H9 (cell line): ENCODE measurements at regions not wholly inside any gene's neighbourhood (a gene's known extent, or its start where the extent isn't known, plus 50 kb on each side); places are given as distances from the start of the nearest gene placed in this dataset.

ENCODE experiments used
- DNase-seq: peaks from one replicate; pipeline ENCODE4 v3.0.0-alpha.2; 2017
- H2AFZ ChIP-seq: one replicate; pipeline ENCODE4 v1.6.1; 2013; ENCODE audit warnings: mild to moderate bottlenecking, low read length, control low read depth, moderate library complexity
- H2AK5ac ChIP-seq: 2 replicates; pipeline ENCODE4 v1.6.1; 2013; ENCODE audit warnings: low read length, control low read depth, mixed read lengths; ENCODE audit not compliant: insufficient read length
- H2BK120ac ChIP-seq: one replicate; pipeline ENCODE4 v1.6.1; 2013; ENCODE audit warnings: low read depth, mild to moderate bottlenecking, low read length, control low read depth, inconsistent platforms; ENCODE audit not compliant: poor library complexity, severe bottlenecking
- H2BK12ac ChIP-seq: 2 replicates; pipeline ENCODE4 v1.6.1; 2013; ENCODE audit warnings: low read length, control low read depth, mixed read lengths, low read depth; ENCODE audit not compliant: insufficient read length
- H2BK15ac ChIP-seq: 2 replicates; pipeline ENCODE4 v1.6.1; 2013; ENCODE audit warnings: low read depth, low read length, control low read depth
- H2BK20ac ChIP-seq: one replicate; pipeline ENCODE4 v1.6.1; 2013; ENCODE audit warnings: low read depth, mild to moderate bottlenecking, low read length, control low read depth, inconsistent platforms; ENCODE audit not compliant: poor library complexity, severe bottlenecking
- H2BK5ac ChIP-seq: 2 replicates; pipeline ENCODE4 v1.6.1; 2013; ENCODE audit warnings: low read length, control low read depth, mixed read lengths; ENCODE audit not compliant: insufficient read length
- H3K14ac ChIP-seq: 2 replicates; pipeline ENCODE4 v1.6.1; 2013; ENCODE audit warnings: low read length, control low read depth; ENCODE audit not compliant: insufficient read depth
- H3K18ac ChIP-seq: 2 replicates; pipeline ENCODE4 v1.6.1; 2013; ENCODE audit warnings: low read depth, mild to moderate bottlenecking, mixed read lengths, low read length, control low read depth; ENCODE audit not compliant: insufficient read length
- H3K23ac ChIP-seq: 2 replicates; pipeline ENCODE4 v1.6.1; 2013; ENCODE audit warnings: low read length, control low read depth, mixed read lengths, low read depth; ENCODE audit not compliant: insufficient read length
- H3K23me2 ChIP-seq: 2 replicates; pipeline ENCODE4 v1.6.1; 2013; ENCODE audit warnings: low read depth, mild to moderate bottlenecking, mixed read lengths, low read length, control low read depth; ENCODE audit not compliant: insufficient read length, poor library complexity, severe bottlenecking
- H3K27ac ChIP-seq: 2 replicates; pipeline ENCODE4 v1.5.1; 2013; ENCODE audit warnings: low read length, control low read depth, mixed read lengths, low read depth; ENCODE audit not compliant: insufficient read length
- H3K27me3 ChIP-seq: 2 replicates; pipeline ENCODE4 v1.6.1; 2013; ENCODE audit warnings: low read length, control low read depth, inconsistent platforms; ENCODE audit not compliant: insufficient read depth
- H3K4ac ChIP-seq: 2 replicates; pipeline ENCODE4 v1.6.1; 2013; ENCODE audit warnings: low read depth, mild to moderate bottlenecking, control low read depth, inconsistent platforms, low read length, moderate library complexity
- H3K4me1 ChIP-seq: 2 replicates; pipeline ENCODE4 v1.6.1; 2013; ENCODE audit warnings: low read length, control low read depth, inconsistent platforms; ENCODE audit not compliant: insufficient read depth
- H3K4me2 ChIP-seq: 2 replicates; pipeline ENCODE4 v1.6.1; 2013; ENCODE audit warnings: low read length, control low read depth, mixed read lengths; ENCODE audit not compliant: insufficient read length, insufficient read depth
- H3K56ac ChIP-seq: 2 replicates; pipeline ENCODE4 v1.6.1; 2013; ENCODE audit warnings: low read depth, mild to moderate bottlenecking, mixed read lengths, low read length, control low read depth; ENCODE audit not compliant: insufficient read length
- H3K79me1 ChIP-seq: 2 replicates; pipeline ENCODE4 v1.6.1; 2013; ENCODE audit warnings: low read depth, mild to moderate bottlenecking, moderate library complexity, low read length, control low read depth, inconsistent platforms; ENCODE audit not compliant: insufficient read depth, poor library complexity, severe bottlenecking
- H3K79me2 ChIP-seq: 2 replicates; pipeline ENCODE4 v1.6.1; 2013; ENCODE audit warnings: low read length, control low read depth, inconsistent platforms; ENCODE audit not compliant: insufficient read depth
- H3K9ac ChIP-seq: 2 replicates; pipeline ENCODE4 v1.6.1; 2013; ENCODE audit warnings: low read length, control low read depth, mixed read lengths; ENCODE audit not compliant: insufficient read length; ENCODE audit errors: extremely low read depth
- H3K9me3 ChIP-seq: one replicate; pipeline ENCODE4 v1.6.1; 2013; ENCODE audit warnings: low read depth, low read length, inconsistent platforms; ENCODE audit not compliant: control insufficient read depth
- H3T11ph ChIP-seq: one replicate; pipeline ENCODE4 v1.6.1; 2013; ENCODE audit warnings: mild to moderate bottlenecking, low read length, control low read depth, inconsistent platforms
- H4K20me1 ChIP-seq: one replicate; pipeline ENCODE4 v1.6.1; 2013; ENCODE audit not compliant: control insufficient read depth, insufficient read length, insufficient read depth
- H4K5ac ChIP-seq: 2 replicates; pipeline ENCODE4 v1.6.1; 2013; ENCODE audit warnings: low read depth, mild to moderate bottlenecking, mixed read lengths, low read length, control low read depth; ENCODE audit not compliant: insufficient read length
- H4K8ac ChIP-seq: replicated peaks from 2 replicates; pipeline ENCODE4 v1.6.1; 2013; ENCODE audit warnings: low read length, control low read depth, mixed read lengths, low read depth; ENCODE audit not compliant: insufficient read length
- H4K91ac ChIP-seq: 2 replicates; pipeline ENCODE4 v1.6.1; 2013; ENCODE audit warnings: low read depth, mild to moderate bottlenecking, moderate library complexity, mixed read lengths, low read length, control low read depth; ENCODE audit not compliant: insufficient read length
- H3K27ac Mint-ChIP-seq, 3 experiments: 2 replicates in 2 of 3; 3 replicates in 1 of 3; pipeline ENCODE4 v1.8.0; 2020 to 2021; ENCODE audit warnings: mixed read lengths in 3 of 3, mild to moderate bottlenecking in 1 of 3, moderate library complexity in 1 of 3
- H3K27me3 Mint-ChIP-seq: 2 replicates; pipeline ENCODE4 v1.8.0; 2021; ENCODE audit warnings: low read depth, mild to moderate bottlenecking, moderate library complexity, mixed read lengths
- H3K36me3 Mint-ChIP-seq, 3 experiments: 2 replicates in 2 of 3; 3 replicates in 1 of 3; pipeline ENCODE4 v1.8.0; 2020 to 2021; ENCODE audit warnings: low read depth in 3 of 3, mixed read lengths in 3 of 3; ENCODE audit not compliant: insufficient read depth in 1 of 3
- H3K4me1 Mint-ChIP-seq, 2 experiments: 2 replicates each; pipeline ENCODE4 v1.8.0; 2020; ENCODE audit warnings: mixed read lengths in 2 of 2
- H3K4me3 Mint-ChIP-seq, 2 experiments: 2 replicates in 1 of 2; 3 replicates in 1 of 2; pipeline ENCODE4 v1.8.0; 2020 to 2021; ENCODE audit warnings: mild to moderate bottlenecking in 2 of 2, mixed read lengths in 2 of 2, moderate library complexity in 1 of 2
- H3K9me3 Mint-ChIP-seq, 2 experiments: 2 replicates in 1 of 2; 3 replicates in 1 of 2; pipeline ENCODE4 v1.8.0; 2020; ENCODE audit warnings: mild to moderate bottlenecking in 2 of 2, mixed read lengths in 2 of 2, moderate library complexity in 1 of 2
- WGBS: extraction: QIAGEN DNeasy Blood & Tissue Kit; methylation state at CpG from one replicate; pipeline ENCODE4 v1.1.7; 2013; ENCODE audit warnings: missing lambda C conversion rate, low lambda C conversion rate, mixed read lengths; ENCODE audit not compliant: insufficient read length; ENCODE audit errors: extremely low coverage; 5-methylcytosine and 5-hydroxymethylcytosine counted together
- TF ChIP-seq, protein P1 (sequence below): fragments of 200-600 bp; sonication (generic); conservative IDR thresholded peaks from 3 replicates; pipeline ENCODE4 v1.8.0; 2021; ENCODE audit warnings: antibody characterized with exemption, mild to moderate bottlenecking

DNA sequence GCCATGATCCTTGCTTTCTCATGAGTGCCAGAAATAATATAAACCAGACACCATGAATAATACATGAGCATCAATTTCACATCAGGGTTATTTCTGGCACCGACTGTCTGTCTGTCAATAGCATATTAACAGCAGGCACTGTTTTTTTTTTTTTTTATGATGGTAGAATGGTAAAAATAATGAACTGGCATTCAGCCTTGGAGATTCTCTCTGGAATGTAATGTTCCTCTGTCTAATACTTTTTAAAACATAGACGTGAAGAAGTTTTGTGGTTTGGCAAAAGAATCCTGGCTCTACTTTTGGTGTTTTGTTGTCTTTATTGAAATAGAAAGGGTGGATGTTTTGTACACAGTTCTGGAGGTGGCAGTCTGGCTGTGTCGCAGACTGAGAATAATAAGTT, 874.6 kb upstream of the PRKX start:
- no peak overlapping the region for H3K27ac Mint-ChIP-seq
- Histone ChIP-seq H3K18ac (no peak overlapping the region), H3K9ac (no peak overlapping the region), H3K4ac (no peak overlapping the region), H3K14ac (no peak overlapping the region), H3K56ac (no peak overlapping the region), H2BK5ac (no peak overlapping the region), H4K20me1 (no peaks in the 10 kb centered on the region), H3K9me3 (no peaks in the 10 kb centered on the region), H3K23ac (no peak overlapping the region), H2AK5ac (no peak overlapping the region), H3K79me1 (no peaks in the 10 kb centered on the region), H2BK120ac (no peak overlapping the region), H3K4me1 (no peaks in the 10 kb centered on the region), H3K4me2 (no peak overlapping the region), H3K27me3 (no peaks in the 10 kb centered on the region), H2BK12ac (no peak overlapping the region), H2BK20ac (no peak overlapping the region), H3K27ac (no peak overlapping the region), H3K23me2 (no peaks in the 10 kb centered on the region), H3T11ph (no peak overlapping the region), H2BK15ac (no peak overlapping the region), H4K8ac (no peak overlapping the region), H4K5ac (no peak overlapping the region), H3K79me2 (no peaks in the 10 kb centered on the region), H4K91ac (no peak overlapping the region), H2AFZ (no peak overlapping the region)
- no peaks in the 10 kb centered on the region for H3K4me1 Mint-ChIP-seq
- no peak for DNase-seq
- no peaks in the 10 kb centered on the region; a peak in 2 of 7 replicates for H3K36me3 Mint-ChIP-seq
- no CpG with 5 or more reads among the region's 3 CpGs for WGBS
- no peaks in the 10 kb centered on the region for H3K27me3 Mint-ChIP-seq
- TF ChIP-seq, protein P1, sequence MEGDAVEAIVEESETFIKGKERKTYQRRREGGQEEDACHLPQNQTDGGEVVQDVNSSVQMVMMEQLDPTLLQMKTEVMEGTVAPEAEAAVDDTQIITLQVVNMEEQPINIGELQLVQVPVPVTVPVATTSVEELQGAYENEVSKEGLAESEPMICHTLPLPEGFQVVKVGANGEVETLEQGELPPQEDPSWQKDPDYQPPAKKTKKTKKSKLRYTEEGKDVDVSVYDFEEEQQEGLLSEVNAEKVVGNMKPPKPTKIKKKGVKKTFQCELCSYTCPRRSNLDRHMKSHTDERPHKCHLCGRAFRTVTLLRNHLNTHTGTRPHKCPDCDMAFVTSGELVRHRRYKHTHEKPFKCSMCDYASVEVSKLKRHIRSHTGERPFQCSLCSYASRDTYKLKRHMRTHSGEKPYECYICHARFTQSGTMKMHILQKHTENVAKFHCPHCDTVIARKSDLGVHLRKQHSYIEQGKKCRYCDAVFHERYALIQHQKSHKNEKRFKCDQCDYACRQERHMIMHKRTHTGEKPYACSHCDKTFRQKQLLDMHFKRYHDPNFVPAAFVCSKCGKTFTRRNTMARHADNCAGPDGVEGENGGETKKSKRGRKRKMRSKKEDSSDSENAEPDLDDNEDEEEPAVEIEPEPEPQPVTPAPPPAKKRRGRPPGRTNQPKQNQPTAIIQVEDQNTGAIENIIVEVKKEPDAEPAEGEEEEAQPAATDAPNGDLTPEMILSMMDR: no peak
- no peak overlapping the region for H3K4me3 Mint-ChIP-seq
- no peaks in the 10 kb centered on the region; a peak in 1 of 5 replicates for H3K9me3 Mint-ChIP-seq
